BLaER1 (cell line): ENCODE measurements at regions not wholly inside any gene's neighbourhood (a gene's known extent, or its start where the extent isn't known, plus 50 kb on each side); places are given as distances from the start of the nearest gene placed in this dataset.

Source experiments
- H3K27ac ChIP-seq: shearing (Covaris generic); formaldehyde crosslinking; 2 replicates; pipeline ENCODE4 v1.8.1; 2022
- H3K27me3 ChIP-seq: shearing (Covaris generic); formaldehyde crosslinking; 2 replicates; pipeline ENCODE4 v1.8.1; 2022
- H3K36me3 ChIP-seq: shearing (Covaris generic); formaldehyde crosslinking; 2 replicates; pipeline ENCODE4 v1.8.1; 2022
- H3K4me1 ChIP-seq: shearing (Covaris generic); formaldehyde crosslinking; 2 replicates; pipeline ENCODE4 v1.8.1; 2022
- H3K4me2 ChIP-seq: shearing (Covaris generic); formaldehyde crosslinking; 2 replicates; pipeline ENCODE4 v1.8.1; 2022
- H3K4me3 ChIP-seq: shearing (Covaris generic); formaldehyde crosslinking; 2 replicates; pipeline ENCODE4 v1.8.1; 2022
- H3K9ac ChIP-seq: shearing (Covaris generic); formaldehyde crosslinking; 2 replicates; pipeline ENCODE4 v1.8.1; 2022
- H3K9me3 ChIP-seq: shearing (Covaris generic); formaldehyde crosslinking; 2 replicates; pipeline ENCODE4 v1.8.1; 2022
- H4K20me1 ChIP-seq: shearing (Covaris generic); formaldehyde crosslinking; 2 replicates; pipeline ENCODE4 v1.8.1; 2022
- Cebpa-rat ChIP-seq: shearing (Covaris generic); IDR thresholded peaks from 2 replicates; pipeline ENCODE4 v1.8.1; 2022

- H3K36me3 ChIP-seq, result no peaks in the 10 kb centered on the region
- H3K27ac ChIP-seq, result no peak overlapping the region
- H3K4me2 ChIP-seq, result no peak overlapping the region
- TF ChIP-seq Cebpa-rat, result no peak
- no peak overlapping the region for H3K9ac ChIP-seq
- H3K9me3 ChIP-seq, result no peaks in the 10 kb centered on the region
- H3K4me3 ChIP-seq, result no peak overlapping the region
- H4K20me1 ChIP-seq, result no peaks in the 10 kb centered on the region
- H3K27me3 ChIP-seq, result no peaks in the 10 kb centered on the region
- no peaks in the 10 kb centered on the region for H3K4me1 ChIP-seq
Measured at GRCh38 chr4:8783736-8784135, 87.9 kb downstream of the HMX1 start.

GRCh38 chr4:8782135-8782534 lies 89.5 kb downstream of the HMX1 start:
- TF ChIP-seq Cebpa-rat, result no peak
- H3K27me3 ChIP-seq, result no peaks in the 10 kb centered on the region
- H3K9me3 ChIP-seq, result no peaks in the 10 kb centered on the region
- no peak overlapping the region for H3K27ac ChIP-seq
- H4K20me1 ChIP-seq, result no peaks in the 10 kb centered on the region; the same call in 1 of the 2 replicates
- no peaks in the 10 kb centered on the region for H3K36me3 ChIP-seq
- no peak overlapping the region for H3K4me3 ChIP-seq
- no peak overlapping the region for H3K4me2 ChIP-seq
- no peak overlapping the region for H3K9ac ChIP-seq
- H3K4me1 ChIP-seq, result no peaks in the 10 kb centered on the region

GRCh38 chr4:8781641-8782040 lies 90.0 kb downstream of the HMX1 start:
- no peak for TF ChIP-seq Cebpa-rat
- no peaks in the 10 kb centered on the region for H3K36me3 ChIP-seq
- H3K4me1 ChIP-seq, result no peaks in the 10 kb centered on the region
- H3K27me3 ChIP-seq, result no peaks in the 10 kb centered on the region
- no peaks in the 10 kb centered on the region for H3K9me3 ChIP-seq
- H3K9ac ChIP-seq, result no peak overlapping the region
- H3K4me3 ChIP-seq, result no peak overlapping the region
- no peaks in the 10 kb centered on the region; the same call in 1 of the 2 replicates for H4K20me1 ChIP-seq
- no peak overlapping the region for H3K27ac ChIP-seq
- H3K4me2 ChIP-seq, result no peak overlapping the region

- H4K20me1 ChIP-seq, result no peaks in the 10 kb centered on the region; the same call in 1 of the 2 replicates
Measured at GRCh38 chr4:8780596-8781368, 90.9 kb downstream of the HMX1 start.

GRCh38 chr4:8780086-8780485 lies 91.6 kb downstream of the HMX1 start:
- Histone ChIP-seq H3K36me3 (no peaks in the 10 kb centered on the region), H3K9me3 (no peaks in the 10 kb centered on the region), H3K4me3 (no peak overlapping the region), H3K4me1 (no peaks in the 10 kb centered on the region), H3K9ac (no peak overlapping the region), H4K20me1 (no peaks in the 10 kb centered on the region; the same call in 1 of the 2 replicates), H3K4me2 (no peak overlapping the region), H3K27me3 (no peaks in the 10 kb centered on the region), H3K27ac (no peak overlapping the region)
- TF ChIP-seq Cebpa-rat, result no peak

More at GRCh38 chr4:8780596-8781368, 90.9 kb downstream of the HMX1 start:
- no peak overlapping the region for H3K4me3 ChIP-seq
- no peak overlapping the region for H3K9ac ChIP-seq
- no peaks in the 10 kb centered on the region for H3K9me3 ChIP-seq
- no peaks in the 10 kb centered on the region for H3K36me3 ChIP-seq
- no peak overlapping the region for H3K27ac ChIP-seq
- no peak overlapping the region for H3K4me2 ChIP-seq
- H3K27me3 ChIP-seq, result no peaks in the 10 kb centered on the region
- no peaks in the 10 kb centered on the region for H3K4me1 ChIP-seq
- no peak for TF ChIP-seq Cebpa-rat

GRCh38 chr4:8779490-8779932 lies 92.1 kb downstream of the HMX1 start:
- Histone ChIP-seq H3K9me3 (no peaks in the 10 kb centered on the region), H3K4me3 (no peak overlapping the region), H3K9ac (no peak overlapping the region), H3K4me1 (no peaks in the 10 kb centered on the region), H3K4me2 (no peak overlapping the region), H3K36me3 (no peaks in the 10 kb centered on the region), H4K20me1 (no peaks in the 10 kb centered on the region; the same call in 1 of the 2 replicates), H3K27ac (no peak overlapping the region), H3K27me3 (no peaks in the 10 kb centered on the region)
- no peak for TF ChIP-seq Cebpa-rat

GRCh38 chr4:8778760-8779159 lies 92.9 kb downstream of the HMX1 start:
- no peaks in the 10 kb centered on the region for H3K4me1 ChIP-seq
- no peaks in the 10 kb centered on the region for H3K36me3 ChIP-seq
- H4K20me1 ChIP-seq, result no peaks in the 10 kb centered on the region; the same call in 1 of the 2 replicates
- H3K27me3 ChIP-seq, result no peaks in the 10 kb centered on the region
- H3K4me2 ChIP-seq, result no peak overlapping the region
- TF ChIP-seq Cebpa-rat, result no peak
- H3K9ac ChIP-seq, result no peak overlapping the region
- no peak overlapping the region for H3K4me3 ChIP-seq
- H3K27ac ChIP-seq, result no peak overlapping the region
- H3K9me3 ChIP-seq, result no peaks in the 10 kb centered on the region

- Histone ChIP-seq H3K27ac (no peak overlapping the region), H3K9me3 (no peaks in the 10 kb centered on the region), H3K4me1 (no peaks in the 10 kb centered on the region), H3K27me3 (no peaks in the 10 kb centered on the region), H3K4me2 (no peak overlapping the region), H4K20me1 (no peaks in the 10 kb centered on the region; the same call in 1 of the 2 replicates), H3K4me3 (no peak overlapping the region), H3K9ac (no peak overlapping the region), H3K36me3 (no peaks in the 10 kb centered on the region)
- no peak for TF ChIP-seq Cebpa-rat
Measured at GRCh38 chr4:8778291-8778690, 93.3 kb downstream of the HMX1 start.

GRCh38 chr4:8777320-8778196 lies 94.1 kb downstream of the HMX1 start:
- Histone ChIP-seq H3K27me3 (no peaks in the 10 kb centered on the region), H4K20me1 (no peaks in the 10 kb centered on the region; the same call in 1 of the 2 replicates), H3K27ac (no peak overlapping the region), H3K9me3 (no peaks in the 10 kb centered on the region), H3K4me1 (no peaks in the 10 kb centered on the region), H3K36me3 (no peaks in the 10 kb centered on the region), H3K4me3 (no peak overlapping the region), H3K9ac (no peak overlapping the region), H3K4me2 (no peak overlapping the region)
- no peak for TF ChIP-seq Cebpa-rat

GRCh38 chr4:8776366-8776765 lies 95.3 kb downstream of the HMX1 start:
- no peak overlapping the region for H3K27ac ChIP-seq
- no peak for TF ChIP-seq Cebpa-rat
- H3K9ac ChIP-seq, result no peak overlapping the region
- H3K27me3 ChIP-seq, result no peaks in the 10 kb centered on the region
- H3K4me3 ChIP-seq, result no peak overlapping the region
- H4K20me1 ChIP-seq, result no peaks in the 10 kb centered on the region; the same call in 1 of the 2 replicates
- no peaks in the 10 kb centered on the region for H3K36me3 ChIP-seq
- H3K4me2 ChIP-seq, result no peak overlapping the region
- H3K9me3 ChIP-seq, result no peaks in the 10 kb centered on the region
- H3K4me1 ChIP-seq, result no peaks in the 10 kb centered on the region
